Stimulated activated CD8-positive, alpha-beta memory T cell treated with anti-CD3 and anti-CD28 coated beads, Interleukin-15, amount 100 ng/mL, for 4 hours (primary cell): ENCODE measurements at regions not wholly inside any gene's neighbourhood (a gene's known extent, or its start where the extent isn't known, plus 50 kb on each side); places are given as distances from the start of the nearest gene placed in this dataset.

ENCODE experiments used
- DNase-seq, 2 donors: peaks; one replicate each; pipeline ENCODE4 v3.0.0-alpha.2; 2020; ENCODE audit warnings: low read depth in 2 of 2

DNA sequence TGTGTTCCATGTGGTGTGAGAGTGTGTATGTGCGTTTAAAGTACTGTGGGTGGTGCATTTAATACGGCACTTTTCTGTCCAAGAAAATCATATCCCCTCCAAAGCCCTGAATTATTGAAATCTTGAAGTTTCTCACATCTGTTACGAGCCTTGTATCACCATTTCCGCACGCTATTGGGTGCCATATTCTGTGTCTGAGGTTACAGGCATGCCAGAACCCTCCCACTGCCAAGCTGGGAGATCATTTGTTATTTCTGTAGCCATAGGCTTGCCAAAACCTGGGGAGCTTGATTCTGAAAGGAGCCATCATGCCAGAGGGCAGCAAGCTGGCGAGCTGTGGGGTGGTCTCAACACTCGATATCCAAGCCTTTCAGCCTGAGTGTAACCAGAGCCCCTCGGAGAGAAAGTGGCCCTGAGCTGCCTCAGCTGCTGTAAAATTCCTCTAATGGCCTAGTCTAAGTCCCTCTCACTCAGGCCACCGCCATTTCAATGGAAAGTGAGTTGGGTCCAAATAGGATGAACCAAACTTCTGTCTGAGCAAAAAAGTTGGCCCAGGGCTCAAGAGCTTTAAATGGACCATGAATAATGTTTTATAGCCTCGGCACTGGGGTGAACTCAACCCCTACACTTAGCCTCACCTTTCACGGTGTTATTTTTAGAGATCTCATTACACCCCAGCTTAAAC is 298.4 kb upstream of the DUSP10 start:
- no peak for DNase-seq

DNA sequence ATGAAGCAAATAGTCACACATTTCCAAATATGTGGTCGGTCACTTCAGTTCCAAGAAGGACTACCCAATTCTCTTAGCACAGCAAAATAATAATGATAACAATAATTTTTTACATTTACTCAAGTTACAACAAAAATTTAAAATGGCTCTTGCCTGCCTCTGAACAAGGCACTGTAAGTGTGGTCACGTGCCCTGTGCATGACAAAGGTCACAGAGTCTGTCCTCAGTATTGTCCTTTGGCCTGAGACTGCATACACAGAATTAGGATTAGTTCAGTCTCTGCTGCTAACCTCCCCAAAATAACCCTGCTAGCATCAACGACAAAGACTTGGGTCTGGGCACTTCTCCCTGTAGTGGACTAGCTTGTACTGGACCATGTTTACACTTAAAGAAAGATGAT is 297.1 kb upstream of the DUSP10 start:
- no peak for DNase-seq

DNA sequence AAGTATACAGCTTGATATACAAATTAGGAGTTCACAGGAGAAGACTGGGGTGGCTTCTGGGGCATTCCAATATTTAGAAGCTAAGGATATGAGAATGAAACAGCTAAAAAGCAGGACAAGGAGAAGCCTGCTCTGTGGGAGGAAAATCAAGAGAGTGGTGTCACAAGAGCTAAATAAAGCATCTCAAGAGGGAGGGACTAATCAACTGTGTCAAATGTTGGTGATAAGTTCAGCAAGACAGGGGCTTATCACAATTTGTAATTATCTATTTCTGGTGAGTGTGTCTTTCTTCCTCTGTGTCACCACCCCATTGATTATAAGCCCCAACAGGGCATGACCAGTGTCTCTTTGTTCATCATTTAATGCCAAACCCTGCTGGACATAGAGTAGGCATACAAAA is 295.8 kb upstream of the DUSP10 start:
- DNase-seq = no peak

DNA sequence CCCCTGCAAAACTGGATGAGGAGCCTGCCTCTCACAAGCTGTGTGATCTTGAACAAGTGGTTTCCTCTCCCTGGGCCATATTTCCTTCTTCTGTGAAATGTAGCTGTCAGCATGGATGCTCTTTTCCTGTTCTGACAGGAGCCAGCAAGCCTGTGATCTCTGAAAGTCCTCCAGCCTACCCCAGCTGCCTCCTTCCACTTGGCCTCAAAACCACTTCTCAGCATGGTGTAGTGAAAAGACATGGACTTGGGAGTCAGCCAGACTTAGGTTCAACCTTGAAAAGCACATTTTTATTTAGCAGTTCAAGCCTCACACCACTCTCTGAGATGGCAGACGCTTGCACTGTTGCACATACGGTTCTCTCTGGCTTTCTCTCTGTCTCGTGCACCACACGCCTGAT is 292.9 kb upstream of the DUSP10 start:
- no peak for DNase-seq

DNA sequence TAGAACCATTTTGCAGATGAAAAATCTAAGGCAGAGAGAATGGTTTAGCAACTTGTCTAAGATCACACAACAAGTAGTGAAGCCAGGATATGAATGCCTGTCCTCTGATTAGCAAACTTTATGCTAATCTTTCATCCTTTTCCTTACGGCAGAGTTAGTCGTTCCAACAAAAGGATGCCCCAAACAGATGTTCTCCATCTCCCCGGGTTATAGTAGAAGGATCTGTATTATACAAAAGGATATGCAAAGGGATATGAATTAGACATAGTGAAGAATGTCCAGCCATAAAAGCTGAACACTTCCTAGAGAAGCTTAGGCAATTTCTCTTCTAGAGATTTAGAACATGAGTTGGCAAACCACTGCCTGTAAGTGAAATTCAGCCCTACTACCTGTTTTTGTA is 291.6 kb upstream of the DUSP10 start:
- no peak for DNase-seq

DNA sequence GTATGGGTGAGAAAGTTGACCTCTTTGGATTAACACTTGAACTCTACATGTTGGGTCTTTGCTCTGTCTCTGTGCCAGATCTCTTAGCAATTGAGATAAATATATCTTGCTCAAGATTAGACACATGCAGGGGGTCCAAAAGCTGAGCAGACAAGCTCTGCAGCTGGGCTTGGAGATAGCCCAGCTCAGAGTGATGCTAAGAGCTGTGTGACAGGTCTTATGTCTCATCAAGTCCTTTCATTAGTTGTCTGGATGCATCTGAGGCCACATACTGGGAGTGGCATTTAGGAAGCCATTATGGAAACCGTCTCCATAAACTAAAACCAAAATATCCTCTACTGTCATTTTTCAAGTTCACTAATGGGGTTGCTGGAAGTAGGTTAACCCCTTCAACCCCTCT is 289.4 kb upstream of the DUSP10 start:
- DNase-seq = no peak

DNA sequence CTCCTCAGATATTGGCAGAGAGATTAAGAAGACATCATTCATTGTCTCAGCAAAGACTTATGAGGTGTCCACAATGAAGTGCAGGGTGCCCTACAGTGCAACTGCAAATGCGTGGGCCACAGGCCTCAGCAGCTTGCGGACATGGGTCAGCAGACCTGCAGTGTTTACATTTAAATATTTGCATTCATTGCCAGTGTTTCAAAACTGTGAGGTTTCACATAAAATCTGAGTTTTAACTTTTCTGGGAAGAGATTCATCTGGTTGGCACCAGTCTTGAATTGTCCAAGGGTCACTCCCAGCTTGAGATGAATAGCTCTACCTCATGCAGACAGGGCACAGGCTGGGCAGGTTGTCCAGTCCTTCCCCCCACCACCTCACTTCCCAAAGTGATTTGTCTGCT is 286.8 kb upstream of the DUSP10 start:
- DNase-seq = no peak

DNA sequence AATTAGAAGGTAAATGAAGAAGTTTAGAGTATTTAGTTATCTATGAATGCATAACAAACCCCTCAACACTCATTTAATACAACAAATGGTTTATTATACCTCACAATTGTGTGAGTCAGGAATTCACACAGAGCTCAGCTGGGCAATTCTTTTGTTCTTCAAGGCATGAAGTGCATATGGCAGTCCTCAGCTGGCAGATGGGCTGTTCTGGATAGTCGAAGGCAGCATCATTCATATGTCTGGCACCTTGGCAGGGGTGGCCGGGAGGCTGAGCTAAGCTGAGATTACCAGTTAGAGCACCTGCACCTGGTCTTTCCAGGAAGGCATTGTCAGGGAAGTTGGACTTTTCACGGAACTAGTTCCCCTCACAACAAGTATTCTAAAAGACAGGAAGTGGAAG is 286.2 kb upstream of the DUSP10 start:
- no peak for DNase-seq

DNA sequence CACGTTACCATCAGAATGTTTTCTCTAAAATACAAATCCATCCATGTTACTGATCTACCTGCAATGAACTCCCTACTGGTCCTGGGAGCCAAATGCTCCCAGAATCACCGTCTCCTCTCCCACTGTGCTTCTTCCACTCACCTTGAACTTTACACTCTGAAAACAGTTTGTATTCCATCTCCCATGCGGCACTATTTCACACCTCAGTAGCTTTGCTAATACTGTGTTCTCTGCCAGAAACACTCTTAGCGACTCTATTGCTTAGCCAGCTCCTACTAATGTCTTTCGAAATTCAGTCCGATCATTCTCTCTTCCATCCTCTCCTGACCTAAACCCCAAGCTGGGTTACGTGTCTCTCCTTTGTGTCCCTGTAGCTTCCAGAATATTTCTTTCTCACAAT is 284.4 kb upstream of the DUSP10 start:
- DNase-seq = no peak

DNA sequence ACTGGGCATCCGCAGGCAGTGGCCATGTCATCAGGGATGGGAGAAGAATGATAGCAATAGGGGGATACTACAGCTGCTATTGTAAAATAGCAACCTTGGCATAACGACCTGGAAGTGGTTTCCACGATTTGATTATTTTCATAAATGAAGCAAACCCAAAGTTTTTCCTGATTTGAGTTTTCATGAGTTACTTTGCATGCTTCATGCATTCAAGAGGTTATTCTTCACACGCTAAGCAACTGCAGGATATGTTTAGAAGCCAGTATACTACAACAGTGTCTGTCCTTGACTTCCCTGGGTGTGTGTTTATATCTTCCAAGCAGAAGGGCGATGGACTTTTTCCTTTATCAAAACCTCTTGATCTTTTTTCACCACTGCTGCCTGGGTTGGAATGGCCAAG is 281.1 kb upstream of the DUSP10 start:
- DNase-seq = no peak

DNA sequence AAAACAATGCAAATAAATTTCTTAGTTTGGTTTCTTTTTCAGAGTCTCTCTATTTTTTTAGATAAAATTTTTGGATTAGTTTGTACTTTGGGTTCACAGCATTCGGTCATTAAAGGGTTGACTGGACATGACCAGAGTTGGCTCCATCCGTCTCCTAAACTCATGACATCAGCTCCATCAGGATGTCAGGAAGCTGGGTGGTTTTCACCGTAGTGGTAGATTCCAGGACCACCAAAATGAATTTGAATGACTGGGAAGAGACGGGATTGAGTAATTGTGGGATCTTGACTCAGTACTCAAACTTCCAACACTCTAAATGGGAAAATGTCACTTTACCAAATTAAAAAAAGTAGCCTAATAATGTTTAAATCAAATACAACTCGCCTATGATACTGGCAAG is 279.2 kb upstream of the DUSP10 start:
- DNase-seq = no peak

DNA sequence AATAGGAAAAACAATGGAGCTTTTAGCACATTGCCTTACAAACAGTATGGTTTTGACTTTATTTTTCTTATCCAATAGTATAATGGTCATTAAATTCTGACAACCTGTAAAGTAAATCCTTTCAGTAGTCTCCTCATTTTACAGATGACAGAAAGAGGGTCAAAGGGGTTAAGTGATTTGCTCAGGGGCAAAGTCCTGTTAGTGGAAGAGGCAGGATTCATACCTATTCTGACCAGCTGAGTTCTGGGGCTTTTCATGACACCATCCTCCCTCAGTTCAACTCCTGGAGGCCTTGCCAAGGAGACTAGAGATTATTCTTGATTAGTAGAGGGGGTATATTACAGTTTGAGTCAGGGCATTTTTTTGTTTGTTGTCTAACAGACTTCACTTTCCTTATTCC is 278.7 kb upstream of the DUSP10 start:
- DNase-seq = no peak

DNA sequence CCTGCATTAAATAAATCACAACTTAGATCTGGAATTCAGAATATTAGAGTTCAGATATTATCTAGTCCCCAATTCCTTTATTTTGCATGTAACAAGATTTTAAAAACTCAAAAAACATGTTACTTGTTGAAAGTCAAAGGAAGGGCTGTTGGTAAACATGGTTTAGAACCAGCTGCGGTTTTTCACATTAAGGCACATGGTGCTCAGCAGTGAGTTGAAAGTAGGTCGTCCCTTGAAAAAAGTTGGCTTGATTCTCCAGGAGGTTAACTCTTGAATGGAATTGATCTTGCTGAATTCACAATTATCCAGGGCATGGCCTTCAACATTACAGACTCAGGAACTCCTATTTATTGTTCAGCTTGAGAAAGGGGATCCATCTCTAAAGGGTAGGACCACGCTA is 277.1 kb upstream of the DUSP10 start:
- no peak for DNase-seq

DNA sequence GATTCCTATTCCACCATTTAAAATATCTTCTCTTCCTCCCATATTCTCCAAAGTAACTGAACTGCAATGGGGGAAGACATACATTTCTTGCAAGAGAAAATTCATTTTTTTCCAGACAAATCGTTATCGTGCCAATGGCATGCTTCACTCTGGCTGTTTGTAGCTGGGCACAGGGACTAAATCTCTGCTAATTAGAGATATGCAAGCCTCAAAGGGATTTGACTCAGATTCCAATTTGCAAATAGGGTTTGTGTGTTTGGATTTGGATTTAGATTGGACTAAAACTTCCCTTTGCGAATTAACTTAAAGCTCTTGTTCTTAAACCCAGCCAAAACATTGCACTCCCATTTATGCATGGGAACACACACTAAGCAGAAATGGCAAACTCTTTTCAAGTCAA is 276.2 kb upstream of the DUSP10 start:
- DNase-seq = no peak

DNA sequence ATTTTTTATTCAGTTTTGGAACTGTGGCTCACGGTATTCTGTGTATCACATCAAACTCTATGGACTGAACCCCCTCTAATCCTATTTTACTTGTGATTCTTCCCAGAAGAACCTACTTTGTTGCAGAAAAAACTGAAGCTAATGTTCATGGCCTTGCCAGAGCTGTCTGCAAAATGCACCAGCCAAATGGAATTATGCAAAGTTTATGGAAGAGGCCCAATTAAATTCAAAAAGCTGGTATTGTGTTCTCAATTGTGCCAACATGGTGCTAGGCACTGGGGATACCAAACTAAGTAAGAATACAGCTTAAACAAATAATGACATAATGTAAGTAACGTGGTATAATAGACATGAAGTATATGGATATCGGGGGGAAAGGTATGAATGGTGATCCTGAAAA is 273.8 kb upstream of the DUSP10 start:
- no peak for DNase-seq

DNA sequence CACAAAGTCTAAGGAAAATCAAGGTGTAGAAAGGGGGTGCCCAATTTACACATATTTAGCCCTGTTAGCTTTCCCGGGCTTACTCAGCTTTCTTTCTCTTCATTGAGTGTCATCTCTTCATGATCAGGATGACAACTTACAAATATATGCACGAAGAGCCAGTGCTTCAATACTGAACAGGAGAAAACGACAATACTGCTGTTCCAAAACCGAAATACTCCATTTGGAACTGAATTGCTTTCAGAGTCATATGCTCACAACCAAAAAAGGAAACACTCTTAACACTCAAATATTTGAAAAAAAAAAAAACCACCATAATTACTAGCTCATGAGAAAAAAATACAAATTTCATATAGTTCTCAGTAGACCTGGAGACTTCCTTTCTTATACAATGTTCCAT is 272.1 kb upstream of the DUSP10 start:
- no peak for DNase-seq

DNA sequence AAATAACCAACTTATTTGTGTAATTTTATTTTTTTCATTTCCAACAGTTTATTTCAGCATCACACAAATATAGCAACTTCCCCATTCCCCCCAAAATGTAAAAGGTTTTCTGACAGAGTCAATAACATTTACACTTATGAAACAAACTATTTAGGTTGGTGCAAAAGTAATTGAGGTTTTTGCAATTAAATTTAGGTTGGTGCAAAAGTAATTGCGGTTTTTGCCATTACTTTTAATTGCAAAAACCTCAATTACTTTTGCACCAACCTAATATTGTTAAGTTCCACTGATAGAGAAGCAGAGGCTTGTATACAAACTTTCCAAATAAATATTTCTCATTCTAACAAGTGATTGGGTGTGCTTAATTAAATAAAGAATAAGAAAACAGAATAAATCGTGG is 270.9 kb upstream of the DUSP10 start:
- no peak for DNase-seq

DNA sequence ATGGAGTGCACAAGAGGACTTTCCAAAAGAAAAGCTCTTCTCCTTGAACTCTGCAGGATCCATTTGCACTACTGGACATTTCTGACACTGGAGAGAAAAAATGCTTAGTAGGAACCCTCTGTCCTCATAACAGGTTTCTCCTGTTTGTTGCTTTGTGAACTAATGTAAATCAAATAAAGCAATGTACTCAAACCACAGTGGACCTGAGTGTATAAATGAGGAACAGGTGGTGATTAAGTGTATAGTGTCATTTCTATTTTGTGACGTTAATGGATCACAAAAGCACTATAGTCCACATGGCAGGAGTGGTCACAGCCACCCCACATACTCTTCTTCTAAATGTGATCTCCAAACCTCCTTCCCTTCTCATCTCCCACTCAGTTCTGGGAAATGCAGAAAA is 268.4 kb upstream of the DUSP10 start:
- no peak for DNase-seq

DNA sequence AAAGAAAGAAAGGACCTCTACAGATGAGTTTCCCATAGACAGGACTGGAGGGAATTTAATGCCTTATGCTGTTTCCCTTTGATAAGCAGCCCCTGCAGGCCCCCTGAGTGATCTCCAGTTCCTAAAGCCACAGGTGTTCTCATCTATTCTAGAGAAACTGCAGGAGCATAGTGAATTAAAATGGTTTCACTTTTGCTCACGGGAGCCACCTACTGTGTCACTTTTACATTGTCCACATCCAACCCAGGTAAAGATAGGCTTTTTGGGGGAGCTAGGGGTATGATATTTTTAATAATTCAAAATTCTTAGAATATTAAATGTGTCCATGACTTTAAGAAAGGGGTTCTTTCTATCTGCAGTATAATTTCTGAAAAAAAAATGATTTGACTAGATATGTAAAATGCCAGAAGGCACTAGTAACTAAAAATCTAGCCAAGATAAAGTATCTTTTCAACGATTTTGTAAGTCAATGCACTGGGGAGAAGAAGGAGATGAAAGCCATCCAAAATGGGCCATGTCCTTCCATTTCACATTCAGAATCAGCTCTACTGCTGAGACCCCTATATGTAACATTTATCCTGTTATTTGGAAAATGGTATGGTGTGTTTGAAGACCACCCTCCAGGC is 267.3 kb upstream of the DUSP10 start:
- no peak for DNase-seq

DNA sequence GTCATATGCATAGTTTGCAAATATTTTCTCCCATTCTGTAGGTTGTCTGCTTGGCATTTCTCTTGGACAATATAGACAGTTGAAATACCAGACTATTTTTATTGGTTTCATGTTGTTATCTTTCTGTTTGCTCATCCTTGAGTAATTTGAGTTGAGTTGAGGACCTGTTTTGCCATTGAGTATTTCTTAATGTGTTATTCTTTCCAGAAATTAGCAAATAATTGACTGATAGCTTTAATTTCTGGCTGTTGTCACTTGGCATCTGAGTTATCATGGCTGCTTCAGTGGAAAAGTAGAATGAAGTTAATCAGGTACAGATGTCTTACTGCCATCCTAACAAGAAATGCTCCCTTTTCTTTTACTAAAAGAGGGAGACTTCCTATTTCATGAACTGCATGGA is 264.8 kb upstream of the DUSP10 start:
- no peak for DNase-seq

DNA sequence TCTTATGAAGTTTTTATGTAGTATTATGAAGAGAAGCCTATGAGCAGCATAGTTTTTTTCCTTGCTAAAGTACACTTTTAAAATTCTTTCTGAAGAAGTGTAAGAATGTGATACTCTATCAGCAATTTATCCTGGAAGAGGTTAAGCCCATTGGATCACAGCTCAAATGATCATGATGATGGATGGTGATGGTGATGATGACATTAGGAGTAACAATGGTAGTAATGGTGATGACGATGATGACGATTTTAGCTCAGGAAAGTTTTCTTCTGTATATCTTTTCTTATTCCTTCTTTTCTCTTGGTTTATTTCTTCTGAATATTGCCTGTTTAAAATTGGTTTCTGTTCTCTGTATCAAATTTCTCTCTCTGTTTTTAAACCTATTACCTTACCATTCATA is 262.9 kb upstream of the DUSP10 start:
- no peak for DNase-seq

DNA sequence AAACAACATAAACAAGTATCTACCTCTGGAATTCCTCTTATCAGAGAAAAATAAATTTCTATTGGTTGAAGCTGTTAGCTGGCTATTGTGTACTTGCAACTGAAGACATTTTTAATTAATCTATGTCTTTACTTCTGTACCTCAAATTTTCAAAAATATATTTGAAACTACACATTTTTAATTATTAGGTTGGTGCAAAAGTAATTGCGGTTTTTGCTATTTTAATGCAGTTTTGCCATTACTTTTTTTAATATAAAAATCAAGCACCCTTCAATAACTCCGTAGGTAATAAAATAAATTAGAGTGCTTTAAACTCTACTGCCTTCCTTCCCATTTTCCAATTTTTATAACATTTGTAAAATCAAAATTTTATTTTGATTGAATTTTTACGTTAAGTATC is 262.1 kb upstream of the DUSP10 start:
- DNase-seq = no peak

DNA sequence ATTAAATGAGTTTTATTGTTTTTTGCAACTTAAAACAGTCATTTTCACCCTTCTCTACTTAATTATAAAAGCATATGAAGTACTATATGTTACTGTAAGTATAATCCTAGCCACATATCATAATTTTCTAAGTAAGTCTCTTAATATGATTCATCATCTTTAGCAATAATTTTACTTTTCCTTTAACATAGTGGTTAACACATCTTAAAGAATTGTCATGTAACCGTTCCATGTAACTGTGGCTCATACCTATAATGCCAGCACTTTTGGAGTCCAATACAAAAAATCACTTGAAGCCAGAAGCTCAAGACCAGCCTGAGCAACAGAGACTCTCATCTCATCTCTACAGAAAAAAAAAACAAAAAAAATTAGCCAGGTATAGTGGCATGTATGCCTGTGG is 260.6 kb upstream of the DUSP10 start:
- no peak for DNase-seq

DNA sequence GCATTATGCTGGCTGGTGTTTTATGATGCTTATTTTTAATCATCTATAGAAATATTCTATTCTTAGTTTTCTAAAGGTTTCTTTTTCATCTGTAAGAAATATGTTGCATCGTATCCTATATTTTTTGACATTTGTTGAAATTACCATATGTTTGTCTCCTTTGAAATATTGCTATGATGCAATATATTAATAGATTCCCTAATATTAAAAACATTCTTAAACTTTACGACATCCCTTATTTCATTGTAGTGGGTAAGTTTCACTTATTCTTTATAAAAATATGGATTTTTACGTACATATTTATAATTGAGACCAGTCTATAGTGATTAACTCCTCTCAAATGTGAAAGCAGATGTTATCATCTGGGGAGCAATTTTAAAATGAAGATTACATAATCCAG is 258.2 kb upstream of the DUSP10 start:
- DNase-seq = no peak
